ENCODE measurements at regions not wholly inside any gene's neighbourhood (a gene's known extent, or its start where the extent isn't known, plus 50 kb on each side); places are given as distances from the start of the nearest gene placed in this dataset.

DNA sequence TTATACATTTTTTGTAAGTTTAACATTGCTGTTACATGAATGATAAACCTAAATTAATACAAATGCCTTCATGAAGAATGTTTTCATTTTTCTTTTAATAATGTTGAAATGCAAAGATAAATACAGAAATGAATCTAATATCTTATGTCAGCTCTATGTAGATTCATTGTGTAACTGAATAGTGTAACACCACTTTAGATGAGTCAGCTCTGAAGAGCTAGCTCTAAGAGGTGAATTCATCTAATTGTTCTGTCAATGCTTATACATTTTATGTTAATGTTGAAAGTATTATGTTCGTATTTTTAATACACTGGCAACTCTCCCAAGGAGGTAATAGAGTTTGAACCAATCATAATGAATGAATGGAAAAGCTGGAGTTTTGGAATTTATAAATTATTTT, 146.9 kb upstream of the FMR1 start:
- Histone ChIP-seq H3K27ac (ENCODE audit: low read depth in 1 of 2, low read length in 2 of 2) (no peak overlapping the region), H3K4me1 (ENCODE audit: control insufficient read depth in 1 of 2, insufficient read depth in 2 of 2, low read length in 2 of 2) (no peaks in the 10 kb centered on the region), H3K4me3 (replicated peaks in 1 of 3; ENCODE audit: low read depth in 2 of 3, low read length in 3 of 3) (no peak overlapping the region), H3K36me3 (replicated peaks in 1 of 2; ENCODE audit: control insufficient read depth in 1 of 2, insufficient read depth in 2 of 2, low read length in 2 of 2) (no peaks in the 10 kb centered on the region), H4K20me1 (ENCODE audit: insufficient read depth, low read length) (no peaks in the 10 kb centered on the region), H3K4me2 (replicated peaks; ENCODE audit: extremely low read depth, low read length, poor library complexity, severe bottlenecking) (no peak overlapping the region), H3K27me3 (ENCODE audit: control insufficient read depth in 2 of 2, insufficient read depth in 2 of 2, low read length in 2 of 2) (no peaks in the 10 kb centered on the region), H3K79me2 (ENCODE audit: insufficient read depth, low read length) (no peaks in the 10 kb centered on the region), H3K9ac (ENCODE audit: insufficient read depth, low read length, poor library complexity, severe bottlenecking) (no peak overlapping the region), H3K9me3 (replicated peaks in 1 of 2; ENCODE audit: control insufficient read depth in 1 of 2, insufficient read depth in 1 of 2, low read length in 2 of 2) (no peaks in the 10 kb centered on the region), H2AFZ (ENCODE audit: insufficient read depth, low read depth, low read length, poor library complexity, severe bottlenecking) (no peak overlapping the region)
- H3K4me3 Mint-ChIP-seq, result no peak overlapping the region
- TF ChIP-seq, protein P1, sequence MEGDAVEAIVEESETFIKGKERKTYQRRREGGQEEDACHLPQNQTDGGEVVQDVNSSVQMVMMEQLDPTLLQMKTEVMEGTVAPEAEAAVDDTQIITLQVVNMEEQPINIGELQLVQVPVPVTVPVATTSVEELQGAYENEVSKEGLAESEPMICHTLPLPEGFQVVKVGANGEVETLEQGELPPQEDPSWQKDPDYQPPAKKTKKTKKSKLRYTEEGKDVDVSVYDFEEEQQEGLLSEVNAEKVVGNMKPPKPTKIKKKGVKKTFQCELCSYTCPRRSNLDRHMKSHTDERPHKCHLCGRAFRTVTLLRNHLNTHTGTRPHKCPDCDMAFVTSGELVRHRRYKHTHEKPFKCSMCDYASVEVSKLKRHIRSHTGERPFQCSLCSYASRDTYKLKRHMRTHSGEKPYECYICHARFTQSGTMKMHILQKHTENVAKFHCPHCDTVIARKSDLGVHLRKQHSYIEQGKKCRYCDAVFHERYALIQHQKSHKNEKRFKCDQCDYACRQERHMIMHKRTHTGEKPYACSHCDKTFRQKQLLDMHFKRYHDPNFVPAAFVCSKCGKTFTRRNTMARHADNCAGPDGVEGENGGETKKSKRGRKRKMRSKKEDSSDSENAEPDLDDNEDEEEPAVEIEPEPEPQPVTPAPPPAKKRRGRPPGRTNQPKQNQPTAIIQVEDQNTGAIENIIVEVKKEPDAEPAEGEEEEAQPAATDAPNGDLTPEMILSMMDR (IDR thresholded peaks at IDR 0.05), result no peak
- H3K9me3 Mint-ChIP-seq, result no peaks in the 10 kb centered on the region
- H3K27ac Mint-ChIP-seq, result no peak overlapping the region
- peaks cover 0 to 2% (median 0%) of the 10 kb centered on the region in 3 donors for H3K27me3 Mint-ChIP-seq (ENCODE audit: low read depth in 3 of 3)
- DNase-seq, result no peak
- no CpG with 5 or more reads among the region's 1 CpG for WGBS (ENCODE audit: insufficient coverage)
- H3K4me1 Mint-ChIP-seq, result no peaks in the 10 kb centered on the region
- H3K36me3 Mint-ChIP-seq, result no peaks in the 10 kb centered on the region
- intact Hi-C loops (cut with micrococcal nuclease), result no loop called here

DNA sequence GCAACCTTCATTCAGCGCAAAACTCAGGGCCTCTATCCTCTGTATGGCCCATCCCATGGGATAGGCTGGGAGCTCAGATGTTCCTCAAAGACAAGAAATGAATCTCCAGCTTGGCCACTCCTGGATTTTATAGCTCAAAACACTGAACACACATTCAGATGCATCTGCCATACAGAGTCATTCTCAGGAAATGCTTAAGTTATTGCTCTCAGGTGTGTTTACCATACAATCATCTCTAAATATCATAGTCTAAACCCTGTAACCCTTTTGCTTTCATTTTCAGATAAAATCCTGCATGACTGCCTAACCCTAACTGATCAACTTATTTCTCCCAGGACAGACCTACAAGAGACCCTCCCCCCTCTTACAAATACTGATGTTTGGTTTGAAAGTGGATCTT, 140.9 kb upstream of the FMR1 start:
- H3K27ac Mint-ChIP-seq, result no peak overlapping the region
- no peak overlapping the region for H2AFZ ChIP-seq (ENCODE audit: insufficient read depth, low read depth, low read length, poor library complexity, severe bottlenecking)
- intact Hi-C loops (cut with micrococcal nuclease), result no loop called here
- TF ChIP-seq, protein P1 (IDR thresholded peaks at IDR 0.05), result no peak
- no peaks in the 10 kb centered on the region for H3K79me2 ChIP-seq (ENCODE audit: insufficient read depth, low read length)
- no peaks in the 10 kb centered on the region for H4K20me1 ChIP-seq (ENCODE audit: insufficient read depth, low read length)
- no peaks in the 10 kb centered on the region for H3K36me3 Mint-ChIP-seq
- H3K4me1 ChIP-seq (ENCODE audit: control insufficient read depth in 1 of 2, insufficient read depth in 2 of 2, low read length in 2 of 2), result no peaks in the 10 kb centered on the region
- H3K36me3 ChIP-seq (replicated peaks in 1 of 2; ENCODE audit: control insufficient read depth in 1 of 2, insufficient read depth in 2 of 2, low read length in 2 of 2), result no peaks in the 10 kb centered on the region
- H3K4me3 ChIP-seq (replicated peaks in 1 of 3; ENCODE audit: low read depth in 2 of 3, low read length in 3 of 3), result no peak overlapping the region
- H3K27me3 Mint-ChIP-seq (ENCODE audit: low read depth in 3 of 3), result peaks cover 0 to 2% (median 0%) of the 10 kb centered on the region in 3 donors
- no peak overlapping the region for H3K9ac ChIP-seq (ENCODE audit: insufficient read depth, low read length, poor library complexity, severe bottlenecking)
- no peak overlapping the region for H3K4me3 Mint-ChIP-seq
- H3K9me3 Mint-ChIP-seq, result peaks cover 0 to 4% (median 0%) of the 10 kb centered on the region in 7 donors
- H3K9me3 ChIP-seq (replicated peaks in 1 of 2; ENCODE audit: control insufficient read depth in 1 of 2, insufficient read depth in 1 of 2, low read length in 2 of 2), result no peaks in the 10 kb centered on the region
- no peaks in the 10 kb centered on the region for H3K27me3 ChIP-seq (ENCODE audit: control insufficient read depth in 2 of 2, insufficient read depth in 2 of 2, low read length in 2 of 2)
- H3K4me2 ChIP-seq (replicated peaks; ENCODE audit: extremely low read depth, low read length, poor library complexity, severe bottlenecking), result no peak overlapping the region
- WGBS (ENCODE audit: insufficient coverage), result 80% methylated on average over 1 of the region's 1 CpG
- no peaks in the 10 kb centered on the region for H3K4me1 Mint-ChIP-seq
- no peak for DNase-seq
- no peak overlapping the region for H3K27ac ChIP-seq (ENCODE audit: low read depth in 1 of 2, low read length in 2 of 2)

Measured in CD14-positive monocyte (primary cell).